Caco-2 (cell line): ENCODE measurements at regions not wholly inside any gene's neighbourhood (a gene's known extent, or its start where the extent isn't known, plus 50 kb on each side); places are given as distances from the start of the nearest gene placed in this dataset.
A peak's percentile ranks its signal among the peaks of the same experiment; 100 is the strongest.

Experiments used
- BruUV-seq: library from RNA; stranded (reverse); fragments of 400-500 nt; replicated peaks from 2 replicates; lab custom pipeline; 2021; lab: Mats Ljungman, UMichigan
- CTCF ChIA-PET: fragments of 300-600 bp; sonication (Branson Sonifier 250); formaldehyde crosslinking; loops from one replicate; lab custom pipeline; 2022; ENCODE audit warnings: antibody characterized with exemption; lab: Charles Lee
- POLR2A ChIA-PET: fragments of 300-600 bp; sonication (Branson Sonifier 250); formaldehyde crosslinking; loops from one replicate; lab custom pipeline; 2022; ENCODE audit warnings: antibody characterized with exemption; lab: Charles Lee
- DNase-seq, 2 experiments: peaks; one replicate each; pipeline versions ENCODE4 v3.0.0 to v3.0.0-alpha.2; 2020 to 2022
- H3K27me3 ChIP-seq: replicated peaks from 2 replicates; pipeline ENCODE4 v1.6.0; 2011; ENCODE audit warnings: low read length; ENCODE audit not compliant: control insufficient read depth, insufficient read depth
- H3K36me3 ChIP-seq: 2 replicates; pipeline ENCODE4 v1.5.1; 2011; ENCODE audit warnings: low read length; ENCODE audit not compliant: control insufficient read depth, insufficient read depth
- H3K4me1 ChIP-seq: fragments of 250-450 bp; sonication (Bioruptor Pico); 2 replicates; pipeline ENCODE4 v1.5.1; 2020; ENCODE audit warnings: mild to moderate bottlenecking
- H3K4me3 ChIP-seq: 2 replicates; pipeline ENCODE4 v1.5.1; 2011; ENCODE audit warnings: low read depth, mild to moderate bottlenecking, control low read depth, low read length
- H3K9me3 ChIP-seq: fragments of 250-450 bp; sonication (Bioruptor Pico); 2 replicates; pipeline ENCODE4 v1.5.1; 2020; ENCODE audit warnings: mild to moderate bottlenecking, moderate library complexity
- H3K27ac Mint-ChIP-seq: one replicate; pipeline ENCODE4 v1.8.0; 2022; ENCODE audit warnings: mixed read lengths; ENCODE audit not compliant: unreplicated experiment
- H3K27me3 Mint-ChIP-seq: one replicate; pipeline ENCODE4 v1.8.0; 2022; ENCODE audit warnings: mixed read lengths; ENCODE audit not compliant: insufficient read depth, unreplicated experiment
- H3K36me3 Mint-ChIP-seq: one replicate; pipeline ENCODE4 v1.8.0; 2022; ENCODE audit warnings: mild to moderate bottlenecking, mixed read lengths; ENCODE audit not compliant: insufficient read depth, unreplicated experiment
- H3K4me1 Mint-ChIP-seq: one replicate; pipeline ENCODE4 v1.8.0; 2022; ENCODE audit warnings: low read depth, mixed read lengths; ENCODE audit not compliant: unreplicated experiment
- H3K4me3 Mint-ChIP-seq: one replicate; pipeline ENCODE4 v1.8.0; 2022; ENCODE audit warnings: mild to moderate bottlenecking, moderate library complexity, mixed read lengths; ENCODE audit not compliant: unreplicated experiment
- H3K9me3 Mint-ChIP-seq: one replicate; pipeline ENCODE4 v1.8.0; 2022; ENCODE audit warnings: mixed read lengths; ENCODE audit not compliant: unreplicated experiment
- CTCF ChIP-seq, 2 experiments: fragments of 200-600 bp in 1 of 2; IDR thresholded peaks; 1 replicate in 1 of 2; 2 replicates in 1 of 2; pipeline versions ENCODE4 v1.5.1 to v1.8.0; 2011 to 2022; ENCODE audit warnings: antibody characterized with exemption in 1 of 2, control low read depth in 1 of 2, inconsistent platforms in 1 of 2, low read depth in 1 of 2, low read length in 1 of 2, mild to moderate bottlenecking in 1 of 2, moderate library complexity in 1 of 2; ENCODE audit not compliant: insufficient read depth in 1 of 2, severe bottlenecking in 1 of 2, unreplicated experiment in 1 of 2
- intact Hi-C: fragments of 100-400 bp; cut with micrococcal nuclease; formaldehyde crosslinking; loops from one replicate; pipeline ENCODE4 v1.10.0; 2022; ENCODE audit not compliant: unreplicated experiment

GRCh38 chr21:15195768-15196167 is 131.0 kb upstream of the NRIP1 start:
- Histone ChIP-seq H3K27me3 (no peaks in the 10 kb centered on the region), H3K36me3 (no peaks in the 10 kb centered on the region), H3K4me1 (peaks cover 16% of the 10 kb centered on the region), H3K9me3 (no peaks in the 10 kb centered on the region), H3K4me3 (no peak overlapping the region)
- TF ChIP-seq CTCF (IDR thresholded peaks at IDR 0.05; ENCODE audit: insufficient read depth in 1 of 2, low read depth in 1 of 2, low read length in 1 of 2, severe bottlenecking in 1 of 2, unreplicated experiment in 1 of 2): no peak
- no TSS peak for BruUV-seq
- Mint-ChIP-seq H3K27ac (no peak overlapping the region), H3K4me1 (peaks cover 19% of the 10 kb centered on the region), H3K9me3 (no peaks in the 10 kb centered on the region), H3K36me3 (no peaks in the 10 kb centered on the region), H3K4me3 (no peak overlapping the region), H3K27me3 (no peaks in the 10 kb centered on the region)
- POLR2A ChIA-PET: no interaction called here
- intact Hi-C loops: loop anchor here (5.0 kb wide), 1 partner anchor 53 kb away; no protein-coding TSS in a partner anchor
- DNase-seq: peak; percentile 42 to 58
- CTCF ChIA-PET: no interaction called here

GRCh38 chr21:15197696-15198095 is 132.9 kb upstream of the NRIP1 start:
- BruUV-seq: no TSS peak
- intact Hi-C loops: loop anchor here (5.0 kb wide), 1 partner anchor 55 kb away; no protein-coding TSS in a partner anchor

More at GRCh38 chr21:15197696-15198095, 132.9 kb upstream of the NRIP1 start:
- H3K4me3 ChIP-seq: no peak overlapping the region
- no peaks in the 10 kb centered on the region for H3K27me3 ChIP-seq
- peaks cover 16% of the 10 kb centered on the region for H3K4me1 ChIP-seq
- no peaks in the 10 kb centered on the region for H3K36me3 Mint-ChIP-seq
- no peaks in the 10 kb centered on the region for H3K27me3 Mint-ChIP-seq
- H3K4me1 Mint-ChIP-seq: peaks cover 10% of the 10 kb centered on the region
- no peaks in the 10 kb centered on the region for H3K9me3 Mint-ChIP-seq
- no peak for TF ChIP-seq CTCF (IDR thresholded peaks at IDR 0.05; ENCODE audit: insufficient read depth in 1 of 2, low read depth in 1 of 2, low read length in 1 of 2, severe bottlenecking in 1 of 2, unreplicated experiment in 1 of 2)
- ChIA-PET POLR2A (no interaction called here), CTCF (no interaction called here)
- no peaks in the 10 kb centered on the region for H3K9me3 ChIP-seq
- no peak overlapping the region for H3K4me3 Mint-ChIP-seq
- no peak for DNase-seq
- no peak overlapping the region for H3K27ac Mint-ChIP-seq
- no peaks in the 10 kb centered on the region for H3K36me3 ChIP-seq
